Large intestine (tissue), 3 donors: ENCODE measurements at regions not wholly inside any gene's neighbourhood (a gene's known extent, or its start where the extent isn't known, plus 50 kb on each side); places are given as distances from the start of the nearest gene placed in this dataset.
A peak's percentile ranks its signal among the peaks of the same experiment; 100 is the strongest.
"Not testable (repeated sequence)": the region's sequence is repeated elsewhere in the genome, so short reads cannot be mapped to it uniquely, and the experiment has no call there.

Experiments
- DNase-seq, 2 donors: peaks; one replicate each; pipeline versions ENCODE4 v3.0.0 to v3.0.0-alpha.2; 2013
- H3K27ac ChIP-seq: one replicate; pipeline ENCODE4 v1.5.1; 2013; ENCODE audit warnings: low read length
- H3K27me3 ChIP-seq: 2 replicates; pipeline ENCODE4 v1.6.1; 2013; ENCODE audit warnings: low read length; ENCODE audit not compliant: control insufficient read depth, insufficient read depth
- H3K36me3 ChIP-seq: 2 replicates; pipeline ENCODE4 v1.6.1; 2013; ENCODE audit warnings: low read length; ENCODE audit not compliant: control insufficient read depth, insufficient read depth
- H3K4me1 ChIP-seq: one replicate; pipeline ENCODE4 v1.6.1; 2013; ENCODE audit warnings: low read length; ENCODE audit not compliant: control insufficient read depth, insufficient read depth
- H3K4me3 ChIP-seq: one replicate; pipeline ENCODE4 v1.5.1; 2013; ENCODE audit warnings: low read length
- H3K9me3 ChIP-seq: one replicate; pipeline ENCODE4 v1.6.1; 2013; ENCODE audit warnings: mild to moderate bottlenecking, low read depth, low read length, moderate library complexity; ENCODE audit not compliant: control insufficient read depth
- WGBS: methylation state at CpG from one replicate; pipeline ENCODE4 v1.1.5; 2013; ENCODE audit warnings: low lambda C conversion rate; ENCODE audit not compliant: insufficient coverage; 5-methylcytosine and 5-hydroxymethylcytosine counted together

DNA sequence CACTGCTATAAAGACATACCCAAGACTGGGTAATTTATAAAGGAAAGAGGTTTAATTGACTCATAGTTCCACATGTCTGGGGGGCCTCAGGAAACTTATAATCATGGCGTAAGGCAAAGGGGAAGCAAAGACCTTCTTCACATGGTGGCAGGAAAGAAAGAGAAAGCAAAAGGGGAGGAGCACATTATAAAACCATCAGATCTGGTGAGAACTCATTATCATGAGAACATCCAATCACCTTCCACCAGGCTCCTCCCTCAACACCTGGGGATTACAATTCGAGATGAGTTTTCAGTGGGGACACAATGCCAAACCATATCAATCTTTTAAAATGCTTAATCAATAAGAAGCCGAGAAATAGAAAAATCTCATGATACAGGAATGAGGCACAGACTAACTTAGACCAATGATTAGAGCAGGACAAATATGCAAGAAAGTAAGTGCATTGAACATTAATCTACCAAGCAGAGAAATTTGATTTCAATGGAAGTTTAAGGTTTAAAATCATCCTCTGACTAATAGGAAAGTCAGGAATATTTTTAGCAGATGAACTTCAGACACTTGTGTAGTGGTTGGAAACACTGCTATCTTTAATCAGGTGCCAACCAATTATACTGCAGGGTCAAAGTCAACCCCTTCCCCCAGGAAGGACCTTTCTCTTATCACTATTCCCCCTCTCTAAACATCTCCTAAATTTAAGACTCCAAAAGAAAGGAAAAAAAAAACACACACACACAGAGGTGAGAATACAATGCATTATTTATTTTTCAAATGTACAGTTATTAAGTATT lies 259.2 kb downstream of the IRS1 start:
- Histone ChIP-seq H3K36me3 (no peaks in the 10 kb centered on the region), H3K27ac (no peak overlapping the region), H3K4me3 (no peak overlapping the region), H3K27me3 (no peaks in the 10 kb centered on the region), H3K4me1 (no peaks in the 10 kb centered on the region), H3K9me3 (peaks cover 2% of the 10 kb centered on the region)
- DNase-seq = no peak
- no CpG with 5 or more reads among the region's 3 CpGs for WGBS

DNA sequence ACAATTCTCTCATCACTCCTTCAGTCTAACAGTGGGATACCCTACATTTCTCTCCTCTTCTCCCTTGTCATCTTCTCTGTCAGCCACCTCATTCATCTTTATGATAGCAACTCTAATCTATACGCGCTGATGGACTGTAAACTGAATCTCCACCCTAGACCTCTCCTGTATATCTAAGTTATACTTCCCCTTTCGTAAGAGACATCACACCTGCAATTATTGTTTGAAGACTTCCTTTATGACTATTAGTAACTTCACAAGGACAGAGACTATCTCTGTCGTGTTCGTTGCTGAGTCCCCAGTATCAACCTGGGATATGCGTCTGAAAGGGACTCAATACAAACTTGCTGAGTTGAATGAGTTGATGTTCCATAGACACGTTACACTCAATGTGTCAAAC lies 263.2 kb downstream of the IRS1 start:
- Histone ChIP-seq H3K4me3 (no peak overlapping the region), H3K36me3 (no peaks in the 10 kb centered on the region), H3K9me3 (no peaks in the 10 kb centered on the region), H3K27ac (no peak overlapping the region), H3K27me3 (no peaks in the 10 kb centered on the region), H3K4me1 (no peaks in the 10 kb centered on the region)
- DNase-seq = no peak
- 94% methylated on average over 3 of the region's 7 CpGs for WGBS

DNA sequence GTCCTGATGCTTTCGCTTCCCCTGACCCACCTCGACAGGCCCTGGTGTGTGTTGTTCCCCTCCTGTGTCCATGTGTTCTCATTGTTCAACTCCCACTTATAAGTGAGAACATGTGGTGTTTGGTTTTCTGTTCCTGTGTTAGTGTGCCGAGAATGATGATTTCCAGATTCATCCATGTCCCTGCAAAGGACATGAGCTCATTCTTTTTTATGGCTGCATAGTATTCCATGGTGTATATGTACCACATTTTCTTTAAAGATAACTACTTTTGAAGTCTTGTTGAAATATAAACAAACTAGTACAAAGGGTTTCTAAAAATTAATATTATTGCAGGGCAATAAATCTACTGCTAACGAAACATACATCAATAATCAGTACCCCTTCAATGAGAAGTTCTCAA lies 266.6 kb downstream of the IRS1 start:
- not testable (repeated sequence) for H3K4me1 ChIP-seq, H3K9me3 ChIP-seq, H3K4me3 ChIP-seq, H3K36me3 ChIP-seq, H3K27me3 ChIP-seq, DNase-seq, H3K27ac ChIP-seq
- 100% methylated on average over 1 of the region's 4 CpGs for WGBS

DNA sequence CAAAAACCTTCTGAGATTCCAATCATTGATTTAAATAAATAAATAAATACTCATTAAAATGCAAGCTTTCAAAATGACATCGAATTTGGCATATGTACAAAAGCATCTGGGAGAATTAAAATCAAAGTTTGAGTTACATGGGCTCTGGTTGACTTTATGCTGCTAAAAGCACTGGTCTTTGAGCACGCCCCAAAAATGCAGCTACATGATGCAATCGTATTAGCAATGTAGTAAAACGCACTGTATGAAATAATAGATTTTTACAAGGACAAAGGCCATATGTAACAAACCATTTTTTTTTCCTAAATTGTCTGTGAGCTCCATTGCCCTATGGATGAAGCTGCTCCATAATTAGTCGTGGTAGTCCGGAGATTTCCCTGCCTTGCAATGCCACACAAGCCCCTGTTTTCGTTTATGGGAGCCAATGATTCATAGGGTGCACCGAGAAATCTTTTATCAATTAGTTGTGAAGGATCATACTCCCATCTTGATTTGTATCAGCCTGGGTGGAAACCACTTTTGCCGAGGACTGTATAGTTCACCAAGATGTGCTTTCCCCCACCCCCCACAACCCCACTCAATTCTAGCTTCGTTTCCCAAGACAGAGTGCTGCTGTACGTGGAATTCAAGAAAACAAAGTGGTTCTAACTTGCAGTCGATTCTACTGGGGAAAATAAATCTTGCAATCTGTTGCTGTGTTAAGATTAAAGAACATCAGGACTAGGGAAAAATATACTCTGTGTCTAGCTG lies 268.4 kb downstream of the IRS1 start:
- H3K4me1 ChIP-seq = no peaks in the 10 kb centered on the region
- no peaks in the 10 kb centered on the region for H3K27me3 ChIP-seq
- no peak for DNase-seq
- WGBS = 100% methylated on average over 1 of the region's 12 CpGs
- no peak overlapping the region for H3K27ac ChIP-seq
- H3K4me3 ChIP-seq = no peak overlapping the region
- H3K9me3 ChIP-seq = no peaks in the 10 kb centered on the region
- H3K36me3 ChIP-seq = no peaks in the 10 kb centered on the region

DNA sequence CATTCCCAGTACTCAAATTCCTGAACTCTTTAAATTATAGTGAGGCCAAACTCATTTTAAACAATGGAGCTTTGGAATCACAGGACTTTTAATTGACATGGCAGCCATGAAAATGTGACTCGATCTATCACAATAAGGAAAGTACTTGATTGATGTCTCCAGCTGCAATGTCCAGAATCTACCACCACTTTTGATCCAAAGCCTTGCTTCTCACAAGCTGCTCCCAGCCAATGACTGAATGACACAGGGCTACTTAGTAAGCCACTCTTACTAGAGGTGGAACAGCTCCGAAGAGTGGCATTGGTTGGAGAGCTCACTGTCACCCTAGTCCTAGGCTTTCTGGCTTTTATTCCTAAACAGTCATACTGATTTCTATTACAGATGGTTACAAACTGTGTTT lies 270.1 kb downstream of the IRS1 start:
- no peak for DNase-seq
- Histone ChIP-seq H3K27ac (no peak overlapping the region), H3K27me3 (no peaks in the 10 kb centered on the region), H3K4me3 (no peak overlapping the region), H3K4me1 (no peaks in the 10 kb centered on the region), H3K36me3 (no peaks in the 10 kb centered on the region), H3K9me3 (no peaks in the 10 kb centered on the region)
- no CpG with 5 or more reads among the region's 2 CpGs for WGBS

DNA sequence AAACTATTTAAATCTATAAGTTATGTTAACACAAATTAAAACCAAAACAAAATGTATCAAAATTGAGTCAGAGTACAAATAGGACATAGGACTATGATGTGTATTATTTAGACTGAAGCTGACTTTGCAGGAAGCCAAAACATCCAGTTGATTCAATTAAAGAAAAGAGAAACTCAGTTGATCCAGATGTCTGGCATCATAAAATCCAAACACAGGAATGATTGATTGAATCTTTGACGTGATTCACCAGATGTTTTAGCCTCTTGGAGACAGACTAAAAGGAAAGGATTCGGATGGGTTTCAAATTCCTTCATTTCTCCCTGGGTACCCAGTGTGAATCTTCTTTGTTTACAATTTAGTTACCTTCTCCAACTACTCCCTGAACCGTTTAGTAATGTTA lies 272.9 kb downstream of the IRS1 start:
- H3K36me3 ChIP-seq = no peaks in the 10 kb centered on the region
- WGBS = 100% methylated on average over 1 of the region's 3 CpGs
- no peak for DNase-seq
- no peaks in the 10 kb centered on the region for H3K9me3 ChIP-seq
- H3K4me1 ChIP-seq = no peaks in the 10 kb centered on the region
- no peak overlapping the region for H3K4me3 ChIP-seq
- no peaks in the 10 kb centered on the region for H3K27me3 ChIP-seq
- H3K27ac ChIP-seq = no peak overlapping the region

DNA sequence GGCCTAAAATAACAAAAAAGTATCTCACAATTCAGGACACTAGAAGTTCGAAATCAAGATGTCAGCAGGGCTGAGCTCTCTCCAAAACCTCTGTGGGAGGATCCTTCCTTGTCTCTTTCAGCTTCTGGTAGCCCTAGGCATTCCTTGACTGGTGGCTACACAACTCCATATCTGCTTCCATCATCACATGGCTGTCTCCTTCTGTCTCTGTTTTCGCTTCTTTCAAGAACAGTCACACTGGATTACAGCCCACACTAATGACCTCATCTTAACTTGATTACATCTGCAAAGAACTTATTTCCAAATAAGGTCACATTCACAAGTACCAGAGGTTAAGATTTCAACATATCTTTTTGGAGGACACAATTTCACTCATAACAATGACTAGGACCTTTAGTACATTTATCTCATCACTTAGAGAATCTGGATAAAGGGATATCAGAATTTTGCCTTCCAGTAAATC lies 275.2 kb downstream of the IRS1 start:
- 71% methylated on average over 1 of the region's 2 CpGs for WGBS
- peak; percentile 20 to 22 for DNase-seq
- Histone ChIP-seq H3K4me1 (no peaks in the 10 kb centered on the region), H3K4me3 (no peak overlapping the region), H3K9me3 (no peaks in the 10 kb centered on the region), H3K27ac (no peak overlapping the region), H3K27me3 (no peaks in the 10 kb centered on the region), H3K36me3 (no peaks in the 10 kb centered on the region)

DNA sequence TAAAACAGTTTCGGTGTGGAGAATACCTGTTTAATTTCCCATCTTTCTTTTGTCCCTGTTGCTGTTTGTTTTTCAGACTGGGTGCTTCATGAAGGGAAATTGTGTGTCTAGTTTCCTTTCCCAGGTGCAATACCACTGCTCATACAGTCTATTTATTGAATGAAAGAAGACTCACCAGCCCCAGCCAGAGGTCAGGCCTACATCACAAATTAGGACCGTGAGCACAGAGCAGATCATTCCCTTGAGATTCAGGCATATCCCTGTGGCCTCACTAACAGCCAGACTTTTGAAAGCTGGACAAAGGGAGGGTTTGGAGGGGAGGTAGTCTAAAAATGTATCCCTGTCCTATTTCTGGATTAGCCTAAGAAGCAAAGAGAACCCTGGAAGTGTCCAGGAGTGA lies 278.9 kb downstream of the IRS1 start:
- no peak for DNase-seq
- no peak overlapping the region for H3K27ac ChIP-seq
- 100% methylated on average over 1 of the region's 2 CpGs for WGBS

DNA sequence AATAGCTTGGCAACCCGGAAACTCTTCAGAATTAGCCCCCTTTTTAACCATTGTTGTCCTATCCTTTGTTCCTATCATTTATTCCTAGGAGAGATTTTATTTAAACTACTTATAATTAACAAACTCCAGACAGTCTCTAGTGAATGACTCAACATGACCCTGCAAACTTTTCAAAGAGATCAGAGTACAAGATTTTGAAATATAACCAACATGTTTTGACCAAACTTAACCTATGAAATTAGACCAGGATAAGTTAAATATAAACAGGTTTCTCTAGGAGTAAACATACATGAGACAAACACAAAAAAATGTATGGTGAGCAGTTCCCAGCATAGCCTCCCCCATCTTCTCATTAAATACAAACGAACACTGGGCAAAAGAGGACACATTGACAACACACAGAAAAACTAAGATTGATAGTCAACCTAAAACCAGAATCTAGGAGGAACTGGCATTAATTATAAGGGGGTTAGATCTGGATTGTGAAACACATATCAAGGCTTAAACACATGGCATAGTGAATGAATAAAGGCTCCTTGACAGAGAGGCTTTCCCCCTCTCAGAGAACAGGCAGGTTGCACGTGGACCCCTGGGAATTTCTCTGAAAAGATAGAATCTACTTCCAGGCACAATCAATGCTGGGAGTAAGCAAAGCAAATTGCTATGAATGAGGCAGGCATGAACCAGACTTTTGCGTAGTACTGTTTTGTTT lies 284.1 kb downstream of the IRS1 start:
- Histone ChIP-seq H3K36me3 (no peaks in the 10 kb centered on the region), H3K4me3 (no peak overlapping the region), H3K27ac (peak overlapping the region; percentile 0), H3K9me3 (peaks cover 3% of the 10 kb centered on the region), H3K4me1 (peaks cover 2% of the 10 kb centered on the region), H3K27me3 (no peaks in the 10 kb centered on the region)
- DNase-seq = peak in 1 of 2 donors; percentile 42
- WGBS = no CpG with 5 or more reads among the region's 4 CpGs

More for the DNA sequence above, 278.9 kb downstream of the IRS1 start:
- H3K9me3 ChIP-seq = peaks cover 3% of the 10 kb centered on the region
- no peaks in the 10 kb centered on the region for H3K36me3 ChIP-seq
- H3K4me3 ChIP-seq = no peak overlapping the region
- no peaks in the 10 kb centered on the region for H3K27me3 ChIP-seq
- H3K4me1 ChIP-seq = no peaks in the 10 kb centered on the region

DNA sequence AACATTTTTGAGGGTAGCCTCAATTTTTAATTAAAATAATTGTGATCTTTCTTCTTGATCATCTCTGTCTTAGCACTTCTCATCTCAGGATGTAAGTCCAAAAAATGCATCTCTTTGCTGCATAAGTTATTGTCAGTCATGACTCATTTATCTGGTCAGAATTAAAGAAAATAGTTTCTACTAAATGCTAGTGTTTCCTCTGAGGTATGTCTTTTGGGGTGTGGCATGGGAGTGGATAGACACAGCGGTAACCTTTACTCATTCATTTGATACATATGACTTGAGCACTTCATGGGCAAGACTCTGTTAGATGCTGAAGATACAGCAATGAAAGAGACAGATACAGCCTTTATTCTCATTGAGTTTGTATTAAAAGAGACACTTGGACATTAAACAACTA lies 284.7 kb downstream of the IRS1 start:
- Histone ChIP-seq H3K4me1 (peaks cover 2% of the 10 kb centered on the region), H3K27me3 (no peaks in the 10 kb centered on the region), H3K27ac (peak overlapping the region; percentile 0), H3K36me3 (no peaks in the 10 kb centered on the region), H3K4me3 (no peak overlapping the region), H3K9me3 (peaks cover 3% of the 10 kb centered on the region)
- no CpG with 5 or more reads among the region's 1 CpG for WGBS
- peak in 1 of 2 donors; percentile 29 for DNase-seq
